HG02571 (cell line): ENCODE measurements at regions not wholly inside any gene's neighbourhood (a gene's known extent, or its start where the extent isn't known, plus 50 kb on each side); places are given as distances from the start of the nearest gene placed in this dataset.

ENCODE experiments used
- ATAC-seq: cut with Tn5 transposase; IDR thresholded peaks from one replicate; pipeline ENCODE4 v1.9.1; 2021; ENCODE audit warnings: mild to moderate bottlenecking, moderate library complexity; ENCODE audit not compliant: unreplicated experiment

DNA sequence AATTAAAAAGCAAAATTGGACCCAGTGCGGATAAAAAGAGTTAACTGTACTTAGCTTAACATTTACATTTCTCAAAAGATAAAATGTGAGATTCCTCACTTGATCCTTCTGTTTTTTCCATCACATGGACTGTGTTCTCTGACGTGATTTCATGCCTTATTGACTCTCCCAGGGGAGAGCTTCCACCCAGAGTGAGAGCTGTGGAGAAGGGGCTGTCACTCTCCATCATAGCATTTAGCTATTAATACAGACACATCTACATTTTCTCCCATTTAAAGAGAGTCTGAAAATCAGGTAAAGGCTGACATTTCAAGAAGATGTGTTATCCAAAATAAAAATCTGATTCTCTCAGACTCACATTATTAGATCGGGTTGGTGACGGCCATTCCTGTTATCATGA is 493.8 kb downstream of the FBXO15 start:
- ATAC-seq, result no peak

DNA sequence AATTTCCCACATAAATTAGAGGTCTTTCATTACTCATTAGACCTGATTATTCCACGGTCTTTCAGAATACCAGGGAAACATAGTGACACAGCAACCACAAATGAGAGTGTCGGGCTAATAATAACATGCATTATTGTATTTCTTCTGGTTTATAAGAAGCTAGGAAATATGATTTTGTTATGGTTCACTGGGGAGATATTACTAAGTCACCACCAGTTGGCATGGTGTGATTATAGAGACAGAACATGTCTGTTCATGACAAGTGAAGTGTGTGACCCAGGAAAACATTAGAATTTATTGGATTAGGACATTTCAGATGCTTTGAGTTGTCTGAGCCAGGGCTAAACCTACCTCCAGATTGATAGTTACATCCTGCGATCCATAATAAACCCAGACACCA is 494.4 kb downstream of the FBXO15 start:
- ATAC-seq, result no peak

DNA sequence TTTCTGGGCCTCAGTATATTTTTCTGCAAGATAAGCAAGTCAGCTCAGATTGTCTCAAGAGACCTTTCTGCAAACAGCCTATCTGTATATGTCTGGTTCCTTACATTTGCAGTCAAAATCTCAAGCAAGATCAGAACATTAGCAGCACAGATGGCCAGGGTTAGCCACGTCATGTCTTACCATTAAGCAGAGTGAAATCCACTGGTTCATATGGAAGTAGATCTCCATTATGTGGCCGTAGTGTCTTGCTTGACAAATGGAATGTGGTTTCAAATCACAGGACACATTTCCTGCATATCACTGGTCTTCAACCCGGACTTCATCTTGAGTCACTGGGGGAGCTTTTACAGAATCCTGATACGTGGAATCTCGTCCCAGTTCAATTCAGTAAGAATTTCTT is 500.2 kb downstream of the FBXO15 start:
- no peak for ATAC-seq

DNA sequence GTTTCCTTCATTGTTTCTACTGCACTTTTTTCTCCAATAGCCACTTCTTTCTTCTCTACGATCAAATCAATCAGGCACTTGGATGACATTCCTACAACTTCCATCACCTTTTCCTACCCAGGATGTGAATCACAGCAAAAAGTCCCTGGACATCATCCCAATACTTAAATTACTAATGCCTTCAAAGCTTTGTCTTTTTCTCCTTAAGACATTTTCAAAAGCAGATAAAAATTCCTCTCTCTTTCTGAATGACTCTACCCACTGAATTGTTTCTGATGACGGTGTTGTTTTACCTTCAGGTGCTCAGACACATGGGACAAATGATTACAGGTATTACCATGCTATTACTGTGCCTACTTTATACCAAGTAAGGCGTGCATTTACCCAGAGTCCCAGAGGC is 500.9 kb downstream of the FBXO15 start:
- no peak for ATAC-seq

DNA sequence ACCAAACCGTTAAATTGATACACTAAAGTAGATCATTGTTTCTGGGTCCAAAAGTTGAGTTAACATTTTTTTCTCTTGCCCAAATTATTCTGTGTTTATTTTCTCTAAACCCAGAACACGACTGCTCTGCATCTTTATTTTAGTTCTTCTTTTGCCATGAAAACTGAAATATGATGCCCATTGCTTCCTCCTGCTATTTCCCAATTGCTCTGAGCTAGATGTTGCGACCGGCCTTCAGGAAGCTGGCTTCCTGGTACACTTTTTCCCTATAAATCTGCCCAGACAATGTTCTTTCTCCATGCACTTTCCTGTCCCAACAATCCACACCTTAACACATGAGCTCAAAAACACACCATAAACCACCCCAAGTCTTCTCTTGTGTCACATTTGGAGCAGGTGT is 501.4 kb downstream of the FBXO15 start:
- no peak for ATAC-seq

DNA sequence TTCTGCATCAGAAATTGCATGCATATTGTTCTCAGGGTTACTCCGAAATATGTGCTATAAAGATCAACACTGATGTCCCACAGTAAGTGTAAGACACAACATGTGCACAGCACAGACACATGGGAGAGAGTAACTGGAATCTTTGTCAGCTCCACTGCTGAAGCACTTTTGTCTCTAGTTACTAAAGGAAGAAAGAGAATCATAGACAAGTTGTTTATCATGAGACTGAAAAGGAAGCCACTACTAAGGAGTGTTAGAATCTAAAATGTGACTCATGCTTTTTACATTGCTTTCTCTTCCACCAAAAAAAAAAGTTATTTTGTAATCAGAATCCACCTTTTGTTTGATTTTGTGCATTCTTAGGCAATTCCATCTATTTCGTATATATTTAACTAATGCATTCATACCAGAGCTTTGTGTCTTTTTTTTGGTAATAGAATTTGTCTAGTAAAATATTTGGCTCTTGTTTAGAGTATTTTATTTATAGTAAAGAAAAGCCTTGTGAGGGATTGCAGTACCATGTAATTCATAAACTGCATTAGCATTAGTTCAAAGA is 502.4 kb downstream of the FBXO15 start:
- ATAC-seq, result no peak

DNA sequence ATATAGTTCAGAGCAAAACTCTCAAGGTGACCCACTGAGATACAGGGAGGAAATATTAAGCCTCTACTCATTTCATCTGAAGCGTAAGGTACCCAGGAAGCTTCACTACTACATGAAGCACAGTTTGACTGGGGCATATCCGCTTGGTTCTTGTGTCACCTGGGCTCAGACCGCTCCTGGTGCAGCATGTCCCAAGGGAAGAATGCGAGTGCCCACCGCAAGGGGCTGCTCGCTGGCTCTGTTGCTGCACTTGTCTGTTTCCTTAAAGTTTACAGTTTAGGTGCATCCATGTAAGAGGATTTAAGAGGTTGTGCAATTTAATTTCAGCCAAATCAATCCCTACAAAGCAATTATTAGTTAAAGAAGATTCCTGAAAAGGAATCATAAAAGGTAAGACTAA is 507.8 kb downstream of the FBXO15 start:
- no peak for ATAC-seq

DNA sequence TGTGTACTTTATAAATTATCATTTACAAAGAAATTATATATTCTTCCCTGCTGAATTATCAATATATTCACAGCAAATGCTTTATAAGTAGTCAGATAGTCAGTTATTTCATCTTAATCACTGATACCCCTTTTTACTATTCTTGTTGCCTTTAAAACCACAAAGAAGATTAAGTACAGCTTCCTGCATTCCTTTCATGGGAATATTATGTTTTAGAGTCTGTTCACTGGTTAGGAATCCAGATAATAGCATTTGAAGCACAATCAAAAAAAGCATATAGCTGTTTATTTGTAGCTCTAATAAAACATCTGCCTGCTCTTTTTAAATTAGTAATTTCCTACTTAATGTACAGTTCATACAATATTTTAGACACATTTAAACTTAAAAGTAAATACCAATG is 508.9 kb downstream of the FBXO15 start:
- no peak for ATAC-seq

DNA sequence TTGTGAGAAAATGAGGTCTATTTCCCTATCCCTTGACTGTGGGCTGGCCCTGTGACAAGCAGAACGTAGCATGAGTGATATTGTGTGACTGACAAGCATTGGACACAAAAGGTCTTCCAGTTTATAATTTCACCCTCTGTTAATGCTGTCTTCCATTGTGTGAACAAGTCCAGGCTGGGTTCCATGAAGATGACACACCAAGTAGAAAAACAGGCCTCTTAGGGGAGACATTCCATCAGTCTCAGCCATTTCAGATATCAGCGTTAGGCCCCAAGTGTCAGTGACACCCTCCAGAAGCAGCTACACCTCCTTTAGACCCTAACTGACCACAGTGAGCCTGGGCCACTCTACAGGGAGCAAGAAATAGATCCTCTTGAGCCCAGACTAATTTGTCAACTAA is 511.3 kb downstream of the FBXO15 start:
- no peak for ATAC-seq

DNA sequence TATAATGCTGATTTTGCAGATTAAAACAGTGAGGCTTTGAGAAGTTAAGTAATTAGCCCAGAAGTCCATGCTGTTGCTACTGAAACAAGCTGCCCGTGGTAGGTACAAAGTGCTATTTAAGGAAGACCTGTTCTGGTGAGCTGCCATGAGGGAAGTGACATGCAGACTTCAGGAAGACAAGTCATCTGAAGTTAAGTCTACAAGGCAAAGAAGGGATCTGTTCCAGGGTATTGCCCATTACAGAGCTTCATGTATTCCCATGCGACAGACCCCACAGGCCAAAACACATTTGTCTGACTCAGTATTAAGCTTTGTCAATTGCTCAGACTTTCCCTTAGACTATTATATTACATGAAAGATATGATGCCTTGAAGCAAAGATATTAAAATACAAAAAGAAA is 520.8 kb downstream of the FBXO15 start:
- ATAC-seq, result no peak

DNA sequence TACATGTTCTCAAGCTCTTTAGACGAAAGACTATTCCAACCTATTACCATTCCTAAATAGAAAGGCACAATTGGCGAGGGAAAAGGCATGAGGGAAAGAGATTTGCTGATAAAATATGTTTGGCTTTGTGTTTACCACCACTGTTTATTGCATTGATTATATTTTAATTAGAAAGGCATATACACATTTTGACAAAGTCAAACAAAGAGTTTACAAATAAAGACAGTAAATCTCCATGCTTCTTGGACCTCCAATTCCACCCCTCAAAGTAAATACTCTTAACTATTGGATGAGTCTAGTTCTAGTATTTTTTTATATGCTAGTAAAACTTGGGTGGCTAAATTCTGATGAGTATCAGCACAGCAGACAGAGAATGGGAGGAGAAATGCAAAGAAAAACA is 521.4 kb downstream of the FBXO15 start:
- no peak for ATAC-seq

DNA sequence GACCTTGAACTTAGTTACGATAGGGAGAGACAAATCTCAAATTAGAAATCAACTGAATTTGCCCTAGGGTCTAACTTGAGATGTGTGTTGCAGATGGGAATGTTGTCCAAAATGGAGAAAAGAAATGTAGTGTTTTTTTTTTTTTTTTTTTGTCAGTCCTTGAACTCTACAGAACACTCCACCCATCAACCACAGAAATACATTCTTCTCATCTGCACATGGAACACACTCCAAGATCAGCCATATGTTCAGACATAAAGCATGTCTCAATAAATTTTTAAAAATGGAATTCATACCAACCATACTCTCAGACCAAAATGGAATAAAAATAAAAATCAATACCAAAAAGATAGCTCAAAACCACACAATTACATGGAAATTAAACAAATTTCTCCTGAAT is 526.5 kb downstream of the FBXO15 start:
- ATAC-seq, result no peak

DNA sequence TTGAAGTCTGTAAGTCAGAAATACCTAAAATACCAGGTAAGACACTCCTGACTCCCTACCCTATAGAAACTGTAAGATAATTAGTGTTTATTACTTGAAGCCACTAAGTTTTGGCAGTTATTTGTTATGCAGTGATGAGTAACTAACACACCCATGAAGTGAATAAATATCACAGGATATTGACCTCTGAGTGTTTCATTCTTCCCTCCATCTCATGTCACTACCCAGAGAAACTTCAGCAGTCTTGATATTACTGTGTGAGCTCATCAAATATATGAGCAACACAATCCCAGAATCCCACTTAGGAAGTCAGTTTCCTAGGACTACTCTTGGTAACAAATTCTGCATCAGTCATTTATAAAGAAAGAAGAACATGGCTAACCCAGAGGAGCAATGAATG is 529.7 kb downstream of the FBXO15 start:
- ATAC-seq, result no peak

DNA sequence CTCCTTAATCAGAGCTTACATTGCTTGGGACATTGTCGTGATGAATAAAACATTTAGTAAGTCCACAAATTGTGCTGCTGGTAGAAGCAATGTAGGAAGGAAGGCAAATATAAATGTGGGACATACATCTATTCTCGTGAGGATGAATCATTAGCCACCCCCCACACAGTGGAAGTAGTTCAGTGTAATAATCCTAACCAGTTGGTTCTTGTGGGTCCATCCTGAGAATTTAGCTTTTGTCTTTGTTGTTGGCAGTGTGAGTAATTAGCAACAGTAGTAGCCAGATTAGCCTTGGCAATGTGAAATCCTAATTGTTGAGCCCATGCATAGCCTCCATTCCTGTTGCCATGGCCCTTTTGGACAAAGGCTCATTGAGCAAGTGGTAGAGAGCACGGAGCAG is 532.1 kb downstream of the FBXO15 start:
- ATAC-seq, result no peak

DNA sequence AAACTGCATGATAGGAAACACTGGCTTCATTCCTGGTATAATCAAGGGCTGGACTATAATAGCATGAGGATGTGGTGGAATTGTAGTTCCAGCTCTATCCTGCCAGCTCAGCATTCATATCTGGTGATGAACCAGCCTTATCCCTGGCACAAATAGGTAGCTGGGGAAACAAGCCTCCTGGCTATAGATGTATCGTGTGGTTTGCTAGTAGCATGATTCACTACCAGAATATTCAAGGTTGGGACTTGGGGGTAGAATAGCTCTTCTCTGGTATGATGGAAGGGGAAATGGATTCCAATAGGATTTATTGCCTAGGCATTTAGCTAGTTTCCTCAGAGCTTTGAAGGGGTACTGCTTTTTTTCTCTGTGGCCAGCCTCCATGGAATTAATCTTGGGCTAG is 532.8 kb downstream of the FBXO15 start:
- no peak for ATAC-seq

DNA sequence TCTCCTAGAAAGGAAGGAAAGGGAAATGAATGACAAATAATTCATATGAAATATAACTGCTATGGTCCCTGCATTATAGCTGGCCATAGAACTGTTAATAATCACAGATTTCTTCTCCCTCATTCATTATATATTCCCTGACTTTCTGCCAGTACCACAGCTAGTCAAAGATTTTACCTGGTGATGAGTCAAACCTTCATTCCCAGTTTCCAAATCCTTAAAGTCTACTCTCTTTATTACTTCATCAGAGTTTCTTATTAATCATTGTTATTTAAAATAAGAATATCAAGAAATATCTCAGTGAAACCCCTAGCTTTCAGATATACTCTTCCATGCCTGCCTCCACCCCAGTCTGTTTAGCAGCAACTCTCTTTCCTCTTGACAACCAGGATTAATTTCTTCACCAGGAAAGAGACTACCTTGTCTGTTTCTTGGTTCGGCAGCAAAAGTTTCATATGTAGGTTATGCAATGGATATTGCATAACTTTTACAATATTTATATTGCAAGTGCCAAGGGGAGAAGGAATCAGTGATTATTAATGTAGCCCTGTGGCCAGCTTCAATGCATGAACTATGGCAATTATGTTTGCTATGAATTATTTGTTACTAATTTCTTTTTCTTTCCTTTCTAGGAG is 533.8 kb downstream of the FBXO15 start:
- ATAC-seq, result no peak

DNA sequence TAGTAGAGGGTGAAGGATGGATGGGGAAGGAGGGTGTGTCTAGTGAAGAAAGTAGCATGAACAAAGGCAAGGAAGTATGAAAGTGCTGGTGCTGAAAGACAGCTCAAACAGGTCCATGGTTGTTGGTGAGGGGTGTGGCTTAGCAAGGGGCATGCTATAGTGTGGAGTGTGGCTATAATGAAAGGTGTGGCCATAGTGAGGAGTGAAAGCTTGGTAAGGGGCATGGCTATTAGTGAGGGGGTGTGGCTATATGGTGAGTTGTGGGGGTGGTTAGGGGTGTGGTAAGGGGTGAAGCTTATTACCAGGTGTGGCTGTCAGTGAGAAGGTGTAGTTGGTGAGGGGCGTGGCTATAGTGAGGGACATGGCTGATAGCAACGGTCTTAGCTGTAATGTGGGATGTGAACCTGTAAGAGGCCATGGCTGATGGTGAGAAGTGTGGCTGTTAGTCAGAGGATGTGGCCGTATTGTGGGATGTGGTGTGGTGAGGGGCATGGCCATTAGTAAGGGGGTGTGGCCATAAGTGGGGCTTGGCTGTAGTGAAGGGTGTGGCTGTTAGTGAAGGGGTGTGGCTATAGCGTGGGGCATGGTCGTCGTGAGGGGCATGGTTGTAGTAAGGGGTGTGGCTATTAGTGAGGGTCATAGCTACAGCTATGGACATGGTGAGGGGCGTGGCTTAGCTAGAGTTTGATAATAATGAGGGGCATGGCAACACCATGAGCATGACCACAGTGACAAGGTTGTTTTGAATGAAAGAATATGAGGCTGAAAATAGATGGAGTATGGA is 549.6 kb downstream of the FBXO15 start:
- ATAC-seq, result no peak

DNA sequence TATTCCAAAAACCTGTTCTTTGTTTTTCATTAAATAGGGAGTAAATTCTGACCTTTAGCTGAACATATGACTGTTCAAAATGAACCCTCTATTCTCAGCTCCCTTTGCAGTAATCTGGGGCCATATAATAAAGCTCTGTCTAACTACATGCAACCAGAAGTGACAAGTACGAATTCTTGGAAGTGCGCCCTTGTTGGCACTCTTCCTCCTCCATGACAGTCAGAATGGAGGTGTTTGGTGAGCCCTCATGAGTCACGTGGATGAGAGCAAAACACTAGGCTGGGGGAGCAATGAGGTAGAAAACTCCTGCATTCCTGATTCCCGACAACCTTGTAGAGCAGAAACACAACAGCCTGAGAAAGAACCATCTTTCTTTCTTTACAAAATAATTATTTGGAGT is 552.9 kb downstream of the FBXO15 start:
- no peak for ATAC-seq

DNA sequence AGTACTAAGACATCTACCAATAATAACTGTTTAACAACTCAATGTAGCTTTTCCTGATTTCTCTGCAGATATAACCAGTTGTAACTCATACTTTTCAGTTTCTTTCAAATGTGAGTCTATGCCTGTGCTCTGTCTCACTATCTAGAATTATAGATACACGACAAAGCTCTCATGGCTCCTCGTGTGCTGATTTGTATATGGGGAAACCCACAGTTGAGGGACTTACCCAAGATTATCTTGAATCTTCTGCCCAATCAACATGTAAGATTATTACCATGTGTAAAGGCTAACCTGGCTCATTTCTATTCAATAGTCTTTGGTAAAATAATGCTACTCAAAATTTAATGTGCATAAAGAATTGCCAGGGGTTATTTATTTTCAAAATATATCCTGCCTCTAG is 554.4 kb downstream of the FBXO15 start:
- ATAC-seq, result no peak

DNA sequence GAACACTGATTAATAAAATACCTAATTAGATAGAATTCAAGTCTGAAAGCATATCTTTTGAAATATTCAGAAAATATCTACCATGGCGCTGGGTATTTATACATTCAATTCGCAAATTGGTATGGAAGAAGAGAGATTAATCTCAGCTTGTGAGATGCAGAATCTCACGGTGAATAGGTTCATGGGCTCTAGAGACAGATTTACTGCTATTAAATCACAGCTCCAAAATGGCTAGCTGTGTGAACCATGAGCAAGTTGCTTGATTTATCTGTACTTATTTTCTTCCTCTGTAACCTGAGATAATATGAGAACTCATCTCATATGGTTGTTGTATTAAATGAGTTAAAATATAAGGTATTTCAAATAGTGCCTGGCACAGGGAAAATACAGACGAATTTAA is 556.7 kb downstream of the FBXO15 start:
- no peak for ATAC-seq

DNA sequence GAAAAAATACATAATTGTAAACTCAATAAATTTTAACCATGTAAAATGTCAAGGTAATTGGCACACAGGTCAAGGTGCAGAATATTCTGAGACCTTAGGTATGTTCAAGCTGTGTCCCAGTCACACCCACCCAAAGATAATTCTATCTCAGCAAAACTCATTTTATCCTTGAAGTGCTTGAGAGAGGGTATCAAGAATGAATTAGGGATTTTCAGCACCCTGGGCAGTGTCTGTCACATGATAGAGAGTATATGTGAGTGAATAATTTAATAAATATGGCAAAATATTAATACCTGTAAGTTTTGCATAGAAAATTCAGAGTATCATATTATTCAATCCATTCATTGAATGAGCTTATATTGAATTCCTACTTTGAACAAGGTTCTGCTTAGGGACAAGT is 567.9 kb downstream of the FBXO15 start:
- ATAC-seq, result no peak

DNA sequence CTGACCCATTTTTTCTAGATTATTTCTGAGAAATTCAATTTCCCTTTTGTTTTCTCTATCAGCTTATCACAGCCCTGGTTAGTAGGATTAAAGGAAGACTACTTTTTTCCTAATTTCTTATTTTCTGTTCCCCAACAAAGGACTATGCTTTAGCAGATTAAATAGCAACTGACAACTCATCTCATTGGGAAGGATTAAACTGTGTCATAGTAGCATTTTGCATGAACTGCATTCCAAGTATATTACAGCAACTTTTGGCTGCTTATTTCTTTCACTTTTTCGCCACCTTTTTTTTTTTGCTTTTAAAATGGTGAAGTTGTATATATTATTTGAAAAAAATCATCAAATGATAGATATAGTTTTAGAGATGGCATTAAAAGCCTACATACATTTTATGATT is 570.3 kb downstream of the FBXO15 start:
- ATAC-seq, result no peak
